SH-SY5Y (cell line): ENCODE measurements at regions not wholly inside any gene's neighbourhood (a gene's known extent, or its start where the extent isn't known, plus 50 kb on each side); places are given as distances from the start of the nearest gene placed in this dataset.

ENCODE experiments used
- GATA2 ChIP-seq: IDR thresholded peaks from 2 replicates; pipeline ENCODE4 v1.6.1; 2011; ENCODE audit warnings: mild to moderate bottlenecking, low read depth, low read length
- GATA3 ChIP-seq: IDR thresholded peaks from 2 replicates; pipeline ENCODE4 v1.6.1; 2011; ENCODE audit warnings: low read depth, mild to moderate bottlenecking, low read length, moderate library complexity

GRCh38 chr2:155176345-155176744, 477.9 kb downstream of the KCNJ3 start:
- TF ChIP-seq GATA3 (no peak), GATA2 (no peak)
